Skeletal muscle tissue (tissue), 3 donors: ENCODE measurements at regions not wholly inside any gene's neighbourhood (a gene's known extent, or its start where the extent isn't known, plus 50 kb on each side); places are given as distances from the start of the nearest gene placed in this dataset.
"Not testable (repeated sequence)": the region's sequence is repeated elsewhere in the genome, so short reads cannot be mapped to it uniquely, and the experiment has no call there.

ENCODE experiments used
- H3K27ac ChIP-seq: one replicate; pipeline ENCODE4 v1.7.0; 2013; ENCODE audit warnings: mild to moderate bottlenecking, low read depth, low read length, inconsistent platforms
- H3K27me3 ChIP-seq, 3 donors: one replicate each; pipeline ENCODE4 v1.7.0; 2013; ENCODE audit warnings: low read length in 3 of 3; ENCODE audit not compliant: control insufficient read depth in 3 of 3, insufficient read depth in 3 of 3
- H3K36me3 ChIP-seq, 3 donors: one replicate each; pipeline ENCODE4 v1.7.0; 2013; ENCODE audit warnings: low read length in 3 of 3; ENCODE audit not compliant: control insufficient read depth in 3 of 3, insufficient read depth in 3 of 3
- H3K4me1 ChIP-seq, 3 donors: one replicate each; pipeline ENCODE4 v1.7.0; 2013; ENCODE audit warnings: low read length in 3 of 3, mild to moderate bottlenecking in 3 of 3; ENCODE audit not compliant: control insufficient read depth in 3 of 3, insufficient read depth in 3 of 3
- H3K4me3 ChIP-seq, 3 donors: one replicate each; pipeline ENCODE4 v1.7.0; 2013; ENCODE audit warnings: low read length in 3 of 3
- H3K9ac ChIP-seq, 3 donors: one replicate each; pipeline ENCODE4 v1.7.0; 2013; ENCODE audit warnings: low read length in 3 of 3, mild to moderate bottlenecking in 3 of 3, moderate library complexity in 2 of 3, low read depth in 1 of 3
- H3K9me3 ChIP-seq, 3 donors: one replicate each; pipeline ENCODE4 v1.7.0; 2013; ENCODE audit warnings: low read length in 3 of 3; ENCODE audit not compliant: control insufficient read depth in 3 of 3
- donor health status: Osteomylitis.

DNA sequence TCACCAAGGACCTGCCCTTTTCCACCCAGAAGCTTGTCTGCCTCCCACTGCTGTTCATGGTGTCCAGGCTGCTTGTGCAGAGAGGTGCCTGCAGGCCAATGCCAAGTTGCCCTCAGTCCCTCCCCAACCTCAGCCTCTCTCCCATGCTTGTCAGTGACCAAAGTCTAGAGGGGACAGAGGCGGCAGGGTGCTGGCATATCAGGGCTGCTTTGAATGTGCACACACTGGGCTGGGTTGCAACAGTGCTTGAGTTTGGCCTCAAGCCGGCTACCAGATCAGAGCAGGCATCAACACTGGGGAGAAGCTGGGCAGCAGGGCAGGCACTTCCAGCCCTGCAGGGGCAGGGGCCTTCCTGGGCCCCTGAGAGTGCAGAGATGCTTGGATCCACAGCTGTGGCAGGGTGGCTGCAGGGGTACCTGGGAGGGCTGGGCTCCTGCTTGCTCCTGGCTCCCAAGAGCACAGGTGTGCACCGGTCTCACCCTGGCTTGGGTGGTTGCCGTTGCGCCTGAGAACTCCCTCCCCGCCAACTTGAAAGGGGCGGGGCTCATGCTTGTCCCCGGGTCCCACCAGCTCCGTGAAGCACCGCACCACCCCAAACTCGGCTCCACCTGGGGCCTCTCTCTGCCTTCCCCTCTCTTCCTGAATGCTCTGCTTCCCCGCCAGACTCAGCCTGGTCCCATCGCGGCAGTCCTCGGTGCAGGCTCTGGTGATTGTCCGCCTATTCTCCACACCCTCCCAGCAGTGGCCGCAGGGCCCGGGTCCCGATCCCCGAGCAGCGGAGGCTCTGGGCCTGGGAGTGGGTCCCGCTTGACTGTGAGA lies 1681.9 kb upstream of the ADGRL3 start:
- H3K4me1 ChIP-seq, result no peaks in the 10 kb centered on the region
- no peaks in the 10 kb centered on the region for H3K36me3 ChIP-seq
- H3K9ac ChIP-seq, result no peak overlapping the region
- H3K4me3 ChIP-seq, result no peak overlapping the region
- H3K27me3 ChIP-seq, result no peaks in the 10 kb centered on the region
- no peak overlapping the region for H3K27ac ChIP-seq
- no peaks in the 10 kb centered on the region for H3K9me3 ChIP-seq

DNA sequence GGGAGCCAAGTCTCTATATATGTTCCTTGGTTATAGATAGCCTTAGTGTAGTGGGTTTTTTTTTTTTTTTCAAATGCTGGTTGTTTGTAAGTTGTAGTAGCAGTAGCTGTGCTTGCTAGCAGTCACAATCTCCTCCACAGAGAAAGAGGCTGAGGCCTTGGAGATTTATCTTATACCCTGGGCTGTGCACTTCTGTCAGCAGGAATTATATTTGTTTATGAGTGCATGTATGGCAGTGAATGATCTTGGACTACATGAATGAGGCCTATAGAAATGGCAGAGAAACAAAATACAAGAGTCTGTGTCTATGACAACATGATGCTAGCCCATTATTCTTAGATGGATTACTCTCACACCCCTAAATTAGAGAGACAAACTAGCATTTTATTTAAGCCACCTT lies 1674.2 kb upstream of the ADGRL3 start:
- Histone ChIP-seq H3K36me3 (no peaks in the 10 kb centered on the region), H3K27ac (no peak overlapping the region), H3K9ac (no peak overlapping the region), H3K27me3 (no peaks in the 10 kb centered on the region), H3K9me3 (no peaks in the 10 kb centered on the region), H3K4me3 (no peak overlapping the region), H3K4me1 (no peaks in the 10 kb centered on the region)

- Histone ChIP-seq H3K27ac (no peak overlapping the region), H3K9ac (no peak overlapping the region), H3K36me3 (no peaks in the 10 kb centered on the region), H3K4me1 (no peaks in the 10 kb centered on the region), H3K9me3 (no peaks in the 10 kb centered on the region), H3K27me3 (no peaks in the 10 kb centered on the region), H3K4me3 (no peak overlapping the region)
These were observed 1664.6 kb upstream of the ADGRL3 start for GRCh38 chr4:59535541-59535940.

GRCh38 chr4:59536428-59536827 lies 1663.7 kb upstream of the ADGRL3 start:
- no peaks in the 10 kb centered on the region for H3K4me1 ChIP-seq
- no peaks in the 10 kb centered on the region for H3K27me3 ChIP-seq
- H3K36me3 ChIP-seq, result no peaks in the 10 kb centered on the region
- H3K27ac ChIP-seq, result no peak overlapping the region
- no peak overlapping the region for H3K9ac ChIP-seq
- H3K9me3 ChIP-seq, result no peaks in the 10 kb centered on the region
- H3K4me3 ChIP-seq, result no peak overlapping the region

GRCh38 chr4:59537246-59537886 lies 1662.8 kb upstream of the ADGRL3 start:
- no peak overlapping the region for H3K27ac ChIP-seq
- H3K4me1 ChIP-seq, result no peaks in the 10 kb centered on the region
- H3K36me3 ChIP-seq, result no peaks in the 10 kb centered on the region
- no peaks in the 10 kb centered on the region for H3K27me3 ChIP-seq
- no peaks in the 10 kb centered on the region for H3K9me3 ChIP-seq
- no peak overlapping the region for H3K4me3 ChIP-seq
- no peak overlapping the region for H3K9ac ChIP-seq

DNA sequence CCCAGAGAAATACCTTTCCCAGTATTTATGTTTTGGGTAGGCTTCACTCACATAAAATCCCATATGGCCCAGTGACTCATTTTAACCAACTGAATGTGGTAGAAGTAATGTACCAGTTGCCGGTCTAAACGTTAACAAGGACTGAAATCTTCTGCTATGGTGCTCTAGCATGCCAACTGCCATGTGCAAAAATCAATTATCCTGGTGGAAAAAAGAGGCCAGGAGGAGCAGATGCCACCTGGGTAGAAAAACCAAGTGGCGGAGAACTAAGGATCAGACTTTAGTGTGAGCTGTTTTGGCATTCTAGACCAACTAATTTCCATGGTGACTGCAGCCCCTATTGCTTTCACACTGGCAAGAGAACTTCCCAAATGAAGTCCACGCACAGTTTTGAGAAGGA lies 1660.7 kb upstream of the ADGRL3 start:
- H3K4me1 ChIP-seq, result no peaks in the 10 kb centered on the region
- no peak overlapping the region for H3K4me3 ChIP-seq
- no peaks in the 10 kb centered on the region for H3K9me3 ChIP-seq
- H3K27me3 ChIP-seq, result no peaks in the 10 kb centered on the region
- H3K27ac ChIP-seq, result no peak overlapping the region
- no peaks in the 10 kb centered on the region for H3K36me3 ChIP-seq
- no peak overlapping the region for H3K9ac ChIP-seq

DNA sequence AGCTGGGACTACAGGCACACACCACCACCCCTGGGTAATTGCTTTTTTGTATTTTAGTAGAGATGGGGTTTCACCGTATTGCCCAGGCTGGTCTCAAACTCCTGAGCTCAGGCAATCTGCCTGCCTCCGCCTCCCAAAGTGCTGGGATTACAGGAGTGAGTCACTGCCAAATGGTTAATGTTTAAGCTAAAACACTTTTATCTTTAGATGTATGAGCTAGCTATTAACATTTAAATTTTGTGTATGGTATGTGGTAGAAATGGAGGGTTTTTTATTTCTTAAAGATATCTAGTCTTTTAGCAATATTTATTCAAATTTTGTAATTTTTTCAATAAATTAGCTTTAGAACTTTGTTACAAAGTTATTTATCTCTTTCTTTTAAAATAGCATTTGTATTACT lies 1659.8 kb upstream of the ADGRL3 start:
- H3K4me1 ChIP-seq, result no peaks in the 10 kb centered on the region
- no peaks in the 10 kb centered on the region for H3K27me3 ChIP-seq
- H3K9ac ChIP-seq, result no peak overlapping the region
- H3K36me3 ChIP-seq, result no peaks in the 10 kb centered on the region
- H3K4me3 ChIP-seq, result no peak overlapping the region
- no peaks in the 10 kb centered on the region for H3K9me3 ChIP-seq
- no peak overlapping the region for H3K27ac ChIP-seq

GRCh38 chr4:59553063-59553720 lies 1646.9 kb upstream of the ADGRL3 start:
- no peaks in the 10 kb centered on the region for H3K4me1 ChIP-seq
- no peak overlapping the region for H3K27ac ChIP-seq
- H3K9ac ChIP-seq, result no peak overlapping the region
- H3K9me3 ChIP-seq, result no peaks in the 10 kb centered on the region
- H3K36me3 ChIP-seq, result no peaks in the 10 kb centered on the region
- peak overlapping the region in 2 of 3 donors; percentile 2 to 38 for H3K4me3 ChIP-seq
- no peaks in the 10 kb centered on the region for H3K27me3 ChIP-seq

GRCh38 chr4:59553721-59554091 lies 1646.4 kb upstream of the ADGRL3 start:
- no peaks in the 10 kb centered on the region for H3K4me1 ChIP-seq
- no peak overlapping the region for H3K9ac ChIP-seq
- H3K4me3 ChIP-seq, result peak overlapping the region in 1 of 3 donors; percentile 2
- no peaks in the 10 kb centered on the region for H3K9me3 ChIP-seq
- no peaks in the 10 kb centered on the region for H3K27me3 ChIP-seq
- no peaks in the 10 kb centered on the region for H3K36me3 ChIP-seq
- no peak overlapping the region for H3K27ac ChIP-seq

DNA sequence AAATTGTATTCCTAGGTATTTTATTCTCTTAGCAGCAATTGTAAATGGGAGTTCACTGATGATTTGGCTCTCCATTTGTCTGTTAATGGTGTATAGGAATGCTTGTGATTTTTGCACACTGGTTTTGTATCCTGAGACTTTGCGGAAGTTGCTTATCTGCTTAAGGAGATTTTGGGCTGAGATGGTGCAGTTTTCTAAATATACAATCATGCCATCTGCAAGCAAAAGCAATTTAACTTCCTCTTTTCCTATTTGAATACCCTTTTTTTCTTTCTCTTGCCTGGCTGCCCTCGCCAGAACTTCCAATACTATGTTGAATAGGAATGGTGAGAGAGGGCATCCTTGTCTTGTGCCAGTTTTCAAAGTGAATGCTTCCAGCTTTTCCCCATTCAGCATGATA lies 1643.9 kb upstream of the ADGRL3 start:
- H3K27me3 ChIP-seq, H3K4me1 ChIP-seq, H3K27ac ChIP-seq, H3K4me3 ChIP-seq, H3K36me3 ChIP-seq, H3K9me3 ChIP-seq, H3K9ac ChIP-seq: not testable (repeated sequence)
